DMS114 treated with DMSO at 0.1 percent for 48 hours (cell line): ENCODE measurements at regions not wholly inside any gene's neighbourhood (a gene's known extent, or its start where the extent isn't known, plus 50 kb on each side); places are given as distances from the start of the nearest gene placed in this dataset.
"Not testable (repeated sequence)": the region's sequence is repeated elsewhere in the genome, so short reads cannot be mapped to it uniquely, and the experiment has no call there.

Source experiments
- DNase-seq: peaks from one replicate; lab custom pipeline; 2025; ENCODE audit not compliant: unreplicated experiment; lab: John Stamatoyannopoulos, UW

- DNase-seq = no peak
Observed at GRCh38 chr9:113664181-113664875, 200.8 kb downstream of the RGS3 start.

GRCh38 chr9:113665064-113665463 is 201.5 kb downstream of the RGS3 start:
- DNase-seq = no peak

- DNase-seq = no peak
Observed at GRCh38 chr9:113665756-113666155, 202.2 kb downstream of the RGS3 start.

- no peak for DNase-seq
Observed at GRCh38 chr9:113668061-113668460, 204.5 kb downstream of the RGS3 start.

GRCh38 chr9:113669522-113670115 is 206.1 kb downstream of the RGS3 start:
- no peak for DNase-seq

- DNase-seq = no peak
Observed at GRCh38 chr9:113673726-113674125, 202.4 kb upstream of the ZNF618 start.

GRCh38 chr9:113674436-113674835 is 201.7 kb upstream of the ZNF618 start:
- DNase-seq = no peak

- DNase-seq = no peak
Observed at GRCh38 chr9:113675475-113675941, 200.6 kb upstream of the ZNF618 start.

- DNase-seq = no peak
Observed at GRCh38 chr9:113677057-113677456, 199.1 kb upstream of the ZNF618 start.

GRCh38 chr9:113677569-113677968 is 198.5 kb upstream of the ZNF618 start:
- DNase-seq = no peak

- no peak for DNase-seq
Observed at GRCh38 chr9:113678119-113678858, 197.8 kb upstream of the ZNF618 start.

- no peak for DNase-seq
Observed at GRCh38 chr9:113678859-113679256, 197.3 kb upstream of the ZNF618 start.

- DNase-seq = peak; percentile 9
Observed at GRCh38 chr9:113682297-113682771, 193.8 kb upstream of the ZNF618 start.

- not testable (repeated sequence) for DNase-seq
Observed at GRCh38 chr9:113685636-113686035, 190.5 kb upstream of the ZNF618 start.

- DNase-seq = no peak
Observed at GRCh38 chr9:113687107-113687679, 188.9 kb upstream of the ZNF618 start.

GRCh38 chr9:113687680-113688371 is 188.3 kb upstream of the ZNF618 start:
- no peak for DNase-seq

- DNase-seq = no peak
Observed at GRCh38 chr9:113690055-113690740, 185.9 kb upstream of the ZNF618 start.

GRCh38 chr9:113692256-113692655 is 183.9 kb upstream of the ZNF618 start:
- DNase-seq = no peak

- no peak for DNase-seq
Observed at GRCh38 chr9:113694912-113695311, 181.2 kb upstream of the ZNF618 start.

GRCh38 chr9:113695440-113695851 is 180.7 kb upstream of the ZNF618 start:
- no peak for DNase-seq
